Endothelial cell of umbilical vein (primary cell): ENCODE measurements at regions not wholly inside any gene's neighbourhood (a gene's known extent, or its start where the extent isn't known, plus 50 kb on each side); places are given as distances from the start of the nearest gene placed in this dataset.

Experiments used
- BruUV-seq: library from RNA; stranded (reverse); fragments of 400-500 nt; replicated peaks from 2 replicates; lab custom pipeline; 2021; lab: Mats Ljungman, UMichigan
- CTCF ChIA-PET: fragments of 300-600, 350-600 bp; sonication (Branson Sonifier 250); formaldehyde crosslinking; loops from one replicate; lab custom pipeline; 2021; ENCODE audit warnings: antibody characterized with exemption, inconsistent platforms; lab: Charles Lee
- POLR2A ChIA-PET: fragments of 300-600, 350-600 bp; sonication (Branson Sonifier 250); formaldehyde crosslinking; loops from one replicate; lab custom pipeline; 2021; ENCODE audit warnings: antibody characterized with exemption, inconsistent platforms; lab: Charles Lee
- DNase-seq: peaks from one replicate; pipeline ENCODE4 v3.0.0-alpha.2; 2011; ENCODE audit warnings: low read depth, low spot score
- FAIRE-seq: peaks from 2 replicates; lab custom pipeline; 2011; peaks lifted over from hg19 to GRCh38; lab: Jason Lieb, UNC
- H2AFZ ChIP-seq: 2 replicates; pipeline ENCODE4 v1.6.0; 2012; ENCODE audit warnings: low read depth, low read length, control low read depth, inconsistent platforms
- H3K27ac ChIP-seq: 2 replicates; pipeline ENCODE4 v1.5.1; 2011; ENCODE audit warnings: low read depth, mild to moderate bottlenecking, control low read depth, low read length, moderate library complexity; ENCODE audit not compliant: insufficient read depth
- H3K27me3 ChIP-seq, 2 experiments: 2 replicates each; pipeline versions ENCODE4 v1.6.0 to v1.6.1; 2011; ENCODE audit warnings: low read length in 2 of 2, mixed read lengths in 1 of 2; ENCODE audit not compliant: control insufficient read depth in 2 of 2, insufficient read depth in 2 of 2
- H3K36me3 ChIP-seq, 2 experiments: 2 replicates in 1 of 2; 3 replicates in 1 of 2; pipeline ENCODE4 v1.5.1; 2011; ENCODE audit warnings: low read length in 2 of 2, mild to moderate bottlenecking in 1 of 2, moderate library complexity in 1 of 2; ENCODE audit not compliant: control insufficient read depth in 2 of 2, insufficient read depth in 2 of 2; ENCODE audit errors: extremely low read depth in 1 of 2
- H3K4me1 ChIP-seq: 3 replicates; pipeline ENCODE4 v1.5.1; 2011; ENCODE audit warnings: mild to moderate bottlenecking, low read length; ENCODE audit not compliant: control insufficient read depth, insufficient read depth; ENCODE audit errors: extremely low read depth
- H3K4me2 ChIP-seq: 2 replicates; pipeline ENCODE4 v1.6.1; 2011; ENCODE audit warnings: low read length, control low read depth, mixed read lengths; ENCODE audit not compliant: insufficient read depth
- H3K4me3 ChIP-seq, 3 experiments: fragments of 200-600 bp in 1 of 3; sonication (generic), shearing (Covaris generic) in 1 of 3; replicated peaks in 1 of 3; 2 replicates each; pipeline ENCODE4 v1.5.1; 2011 to 2016; ENCODE audit warnings: control low read depth in 3 of 3, low read length in 3 of 3, mild to moderate bottlenecking in 2 of 3, inconsistent platforms in 1 of 3, low read depth in 1 of 3, moderate library complexity in 1 of 3; ENCODE audit not compliant: insufficient read depth in 1 of 3
- H3K79me2 ChIP-seq: 2 replicates; pipeline ENCODE4 v1.6.0; 2012; ENCODE audit warnings: low read length, inconsistent platforms; ENCODE audit not compliant: control insufficient read depth, insufficient read depth
- H3K9ac ChIP-seq: replicated peaks from 2 replicates; pipeline ENCODE3; 2011; ENCODE audit warnings: low read length, control low read depth; ENCODE audit not compliant: insufficient read depth; ENCODE audit errors: extremely low read depth
- H3K9me1 ChIP-seq: replicated peaks from 3 replicates; pipeline ENCODE4 v1.6.0; 2011; ENCODE audit warnings: mild to moderate bottlenecking, low read length; ENCODE audit not compliant: control insufficient read depth, insufficient read depth; ENCODE audit errors: extremely low read depth
- H3K9me3 ChIP-seq: replicated peaks from 2 replicates; pipeline ENCODE4 v1.5.1; 2012; ENCODE audit warnings: low read length, inconsistent platforms; ENCODE audit not compliant: control insufficient read depth, insufficient read depth
- H4K20me1 ChIP-seq: replicated peaks from 2 replicates; pipeline ENCODE3; 2011; ENCODE audit warnings: mild to moderate bottlenecking, low read length; ENCODE audit not compliant: control insufficient read depth, insufficient read depth; ENCODE audit errors: extremely low read depth
- CTCF ChIP-seq, 2 donors: IDR thresholded peaks; 1 replicate in 1 of 2; 2 replicates in 1 of 2; pipeline ENCODE4 v1.5.1; 2011; ENCODE audit warnings: low read length in 2 of 2, mild to moderate bottlenecking in 2 of 2, moderate library complexity in 2 of 2, control low read depth in 1 of 2, inconsistent platforms in 1 of 2, low read depth in 1 of 2; ENCODE audit not compliant: insufficient read depth in 1 of 2; ENCODE audit errors: extremely low read depth in 1 of 2
- EZH2 ChIP-seq: IDR thresholded peaks from 2 replicates; pipeline ENCODE4 v1.6.1; 2012; ENCODE audit warnings: borderline replicate concordance, low read depth, mild to moderate bottlenecking, moderate library complexity, low read length, inconsistent platforms; ENCODE audit not compliant: severe bottlenecking
- FOS ChIP-seq: IDR thresholded peaks from 2 replicates; pipeline ENCODE4 v1.6.1; 2011; ENCODE audit warnings: mild to moderate bottlenecking, low read length, moderate library complexity, borderline replicate concordance; ENCODE audit not compliant: insufficient read depth
- GATA2 ChIP-seq: IDR thresholded peaks from 2 replicates; pipeline ENCODE4 v1.7.0; 2011; ENCODE audit warnings: low read depth, mild to moderate bottlenecking, moderate library complexity, mixed read lengths, low read length; ENCODE audit not compliant: insufficient read length, insufficient read depth
- JUN ChIP-seq: IDR thresholded peaks from 2 replicates; pipeline ENCODE4 v1.6.1; 2011; ENCODE audit warnings: borderline replicate concordance, low read depth; ENCODE audit not compliant: insufficient read length, insufficient read depth
- MAX ChIP-seq: IDR thresholded peaks from 2 replicates; pipeline ENCODE4 v1.6.1; 2011; ENCODE audit not compliant: insufficient read depth, insufficient read length
- MYC ChIP-seq: IDR thresholded peaks from one replicate; pipeline ENCODE4 v1.6.1; 2011; ENCODE audit warnings: mild to moderate bottlenecking, low read depth, low read length
- POLR2A ChIP-seq: IDR thresholded peaks from 2 replicates; pipeline ENCODE4 v1.6.1; 2012; ENCODE audit warnings: low read depth, mild to moderate bottlenecking, control low read depth, low read length
- POLR2AphosphoS5 ChIP-seq: IDR thresholded peaks from 2 replicates; pipeline ENCODE4 v1.6.1; 2012; ENCODE audit warnings: low read depth, mild to moderate bottlenecking, control low read depth, low read length, moderate library complexity; ENCODE audit not compliant: insufficient read depth
- dilution Hi-C: fragments of 300-500 bp; cut with MboI; formaldehyde crosslinking; loops from one replicate; pipeline ENCODE4 v1.15.0; 2019; ENCODE audit warnings: low sequenced_read_pairs; ENCODE audit not compliant: extremely low pct_ligation_motif_present
- intact Hi-C: fragments of 100-400 bp; cut with micrococcal nuclease; formaldehyde crosslinking; loops from one replicate; pipeline ENCODE4 v1.10.0; 2022

- Histone ChIP-seq H3K4me2 (no peak overlapping the region), H3K9me1 (no peaks in the 10 kb centered on the region), H4K20me1 (no peaks in the 10 kb centered on the region), H3K36me3 (no peaks in the 10 kb centered on the region), H3K27ac (no peak overlapping the region), H3K4me1 (no peaks in the 10 kb centered on the region), H3K9me3 (no peaks in the 10 kb centered on the region), H3K9ac (no peak overlapping the region), H3K27me3 (peaks cover 0 to 4% of the 10 kb centered on the region in 2 experiments), H3K79me2 (no peaks in the 10 kb centered on the region), H2AFZ (no peak overlapping the region), H3K4me3 (no peak overlapping the region)
- TF ChIP-seq POLR2A (no peak), JUN (no peak), MAX (no peak), MYC (no peak), FOS (no peak), GATA2 (no peak), EZH2 (no peak), CTCF (IDR thresholded peaks at IDR 0.05; ENCODE audit: extremely low read depth in 1 of 2, insufficient read depth in 1 of 2, low read depth in 1 of 2, low read length in 2 of 2) (no peak), POLR2AphosphoS5 (no peak)
- ChIA-PET POLR2A (no interaction called here), CTCF (no interaction called here)
- DNase-seq (no peak), FAIRE-seq (no peak)
- intact Hi-C loops (no loop called here), dilution Hi-C loops (no loop called here)
- BruUV-seq: no TSS peak
Measured at GRCh38 chr10:70981936-70982335, 93.6 kb upstream of the PCBD1 start.
